Thymus (tissue), 11 donors: ENCODE measurements at regions not wholly inside any gene's neighbourhood (a gene's known extent, or its start where the extent isn't known, plus 50 kb on each side); places are given as distances from the start of the nearest gene placed in this dataset.

Experiments used
- DNase-seq, 9 donors: peaks; one replicate each; pipeline ENCODE4 v3.0.0-alpha.2; 2013; ENCODE audit warnings: low spot score in 9 of 9, low read depth in 6 of 9, missing footprints in 1 of 9
- H3K27ac ChIP-seq, 2 donors: one replicate each; pipeline ENCODE4 v1.5.1; 2013; ENCODE audit warnings: control low read depth in 1 of 2, low read depth in 1 of 2, low read length in 1 of 2, mild to moderate bottlenecking in 1 of 2, moderate library complexity in 1 of 2
- H3K27me3 ChIP-seq, 2 donors: one replicate each; pipeline ENCODE4 v1.5.1; 2013; ENCODE audit warnings: low read length in 1 of 2; ENCODE audit not compliant: control insufficient read depth in 2 of 2, insufficient read depth in 1 of 2
- H3K36me3 ChIP-seq, 2 donors: one replicate each; pipeline ENCODE4 v1.5.1; 2013; ENCODE audit warnings: low read length in 1 of 2, mild to moderate bottlenecking in 1 of 2, moderate library complexity in 1 of 2; ENCODE audit not compliant: control insufficient read depth in 2 of 2, insufficient read depth in 2 of 2
- H3K4me1 ChIP-seq, 2 donors: one replicate each; pipeline ENCODE4 v1.5.1; 2013; ENCODE audit warnings: low read length in 2 of 2; ENCODE audit not compliant: control insufficient read depth in 2 of 2, insufficient read depth in 2 of 2
- H3K4me3 ChIP-seq, 2 donors: one replicate each; pipeline ENCODE4 v1.5.1; 2013; ENCODE audit warnings: low read length in 2 of 2, control low read depth in 1 of 2, mild to moderate bottlenecking in 1 of 2
- H3K9me3 ChIP-seq, 2 donors: one replicate each; pipeline ENCODE4 v1.5.1; 2013; ENCODE audit warnings: low read length in 1 of 2, mild to moderate bottlenecking in 1 of 2; ENCODE audit not compliant: control insufficient read depth in 2 of 2, insufficient read depth in 1 of 2
- WGBS: extraction: QIAGEN DNeasy Blood & Tissue Kit; methylation state at CpG from one replicate; pipeline ENCODE4 v1.1.7; 2013; 5-methylcytosine and 5-hydroxymethylcytosine counted together
- donor health status: healthy.

GRCh38 chr6:119562168-119562567 is 212.6 kb upstream of the MAN1A1 start:
- Histone ChIP-seq H3K9me3 (no peaks in the 10 kb centered on the region), H3K4me3 (no peak overlapping the region), H3K4me1 (no peaks in the 10 kb centered on the region), H3K27ac (no peak overlapping the region), H3K27me3 (no peaks in the 10 kb centered on the region), H3K36me3 (no peaks in the 10 kb centered on the region)
- no peak for DNase-seq

- DNase-seq: no peak
- Histone ChIP-seq H3K9me3 (no peaks in the 10 kb centered on the region), H3K27me3 (no peaks in the 10 kb centered on the region), H3K27ac (no peak overlapping the region), H3K36me3 (no peaks in the 10 kb centered on the region), H3K4me3 (no peak overlapping the region), H3K4me1 (no peaks in the 10 kb centered on the region)
Observed at GRCh38 chr6:119559586-119559985, 210.0 kb upstream of the MAN1A1 start.

GRCh38 chr6:119557239-119557638 is 207.7 kb upstream of the MAN1A1 start:
- no peak overlapping the region for H3K27ac ChIP-seq
- no peak for DNase-seq
- WGBS: 99% methylated on average over 5 of the region's 5 CpGs

GRCh38 chr6:119552021-119552420 is 202.5 kb upstream of the MAN1A1 start:
- Histone ChIP-seq H3K9me3 (no peaks in the 10 kb centered on the region), H3K4me1 (no peaks in the 10 kb centered on the region), H3K36me3 (no peaks in the 10 kb centered on the region), H3K27me3 (no peaks in the 10 kb centered on the region), H3K4me3 (no peak overlapping the region), H3K27ac (no peak overlapping the region)
- DNase-seq: no peak
- 93% methylated on average over 1 of the region's 1 CpG for WGBS

More at GRCh38 chr6:119557239-119557638, 207.7 kb upstream of the MAN1A1 start:
- Histone ChIP-seq H3K27me3 (no peaks in the 10 kb centered on the region), H3K4me3 (no peak overlapping the region), H3K36me3 (no peaks in the 10 kb centered on the region), H3K9me3 (no peaks in the 10 kb centered on the region), H3K4me1 (no peaks in the 10 kb centered on the region)

- WGBS: 96% methylated on average over 3 of the region's 3 CpGs
- Histone ChIP-seq H3K36me3 (no peaks in the 10 kb centered on the region), H3K27me3 (no peaks in the 10 kb centered on the region), H3K4me3 (no peak overlapping the region), H3K27ac (no peak overlapping the region), H3K9me3 (no peaks in the 10 kb centered on the region), H3K4me1 (no peaks in the 10 kb centered on the region)
- DNase-seq: no peak
Observed at GRCh38 chr6:119547024-119547423, 197.5 kb upstream of the MAN1A1 start.

- no peaks in the 10 kb centered on the region for H3K36me3 ChIP-seq
- H3K27ac ChIP-seq: no peak overlapping the region
- H3K4me3 ChIP-seq: no peak overlapping the region
- DNase-seq: no peak
- 97% methylated on average over 1 of the region's 1 CpG for WGBS
- H3K27me3 ChIP-seq: no peaks in the 10 kb centered on the region
- no peaks in the 10 kb centered on the region for H3K4me1 ChIP-seq
- H3K9me3 ChIP-seq: peaks cover 0 to 4% of the 10 kb centered on the region in 2 donors
Observed at GRCh38 chr6:119545245-119545644, 195.7 kb upstream of the MAN1A1 start.

GRCh38 chr6:119544325-119545175 is 195.0 kb upstream of the MAN1A1 start:
- no peaks in the 10 kb centered on the region for H3K36me3 ChIP-seq
- H3K9me3 ChIP-seq: peaks cover 0 to 4% of the 10 kb centered on the region in 2 donors
- no peak for DNase-seq
- H3K27me3 ChIP-seq: no peaks in the 10 kb centered on the region
- no peaks in the 10 kb centered on the region for H3K4me1 ChIP-seq
- H3K4me3 ChIP-seq: no peak overlapping the region
- 70% methylated on average over 4 of the region's 4 CpGs for WGBS
- no peak overlapping the region for H3K27ac ChIP-seq

GRCh38 chr6:119543332-119543731 is 193.8 kb upstream of the MAN1A1 start:
- Histone ChIP-seq H3K4me1 (no peaks in the 10 kb centered on the region), H3K4me3 (no peak overlapping the region), H3K36me3 (no peaks in the 10 kb centered on the region), H3K27ac (no peak overlapping the region), H3K9me3 (peaks cover 0 to 9% of the 10 kb centered on the region in 2 donors), H3K27me3 (no peaks in the 10 kb centered on the region)
- DNase-seq: peak in 1 of 9 donors; percentile 19
- 11% methylated on average over 2 of the region's 2 CpGs for WGBS

GRCh38 chr6:119542037-119542436 is 192.5 kb upstream of the MAN1A1 start:
- no peaks in the 10 kb centered on the region for H3K4me1 ChIP-seq
- no peak overlapping the region for H3K27ac ChIP-seq
- 99% methylated on average over 1 of the region's 1 CpG for WGBS
- H3K9me3 ChIP-seq: peaks cover 0 to 9% of the 10 kb centered on the region in 2 donors
- H3K4me3 ChIP-seq: no peak overlapping the region
- H3K36me3 ChIP-seq: no peaks in the 10 kb centered on the region
- H3K27me3 ChIP-seq: no peaks in the 10 kb centered on the region
- no peak for DNase-seq
